ENCODE measurements at regions not wholly inside any gene's neighbourhood (a gene's known extent, or its start where the extent isn't known, plus 50 kb on each side); places are given as distances from the start of the nearest gene placed in this dataset.

DNA sequence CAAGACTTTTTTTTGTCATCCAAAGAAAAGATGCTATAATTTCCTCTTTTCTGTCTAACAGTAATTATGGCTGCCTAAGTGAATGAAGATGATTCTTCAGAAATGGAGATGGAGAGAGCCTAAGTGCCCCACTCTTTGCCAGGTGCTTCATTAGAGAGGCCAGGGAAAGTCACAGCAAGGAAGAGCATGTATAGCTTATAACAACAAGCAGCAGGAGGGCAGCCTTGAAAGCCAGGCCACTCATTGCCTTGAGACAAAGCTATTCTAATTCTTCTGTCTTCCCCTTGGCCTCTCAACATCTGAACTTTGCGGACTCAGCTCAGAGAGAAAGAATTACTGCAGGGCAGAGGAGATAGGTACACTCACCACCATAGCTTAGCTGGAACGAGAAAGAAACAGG, 112.0 kb upstream of the ZNF366 start:
- no peak overlapping the region for H3K27ac Mint-ChIP-seq
- no peak overlapping the region for H4K91ac ChIP-seq (ENCODE audit: insufficient read length, low read depth, low read length)
- no peaks in the 10 kb centered on the region for H3K9me3 Mint-ChIP-seq
- no peaks in the 10 kb centered on the region for H3K79me2 ChIP-seq (ENCODE audit: insufficient read depth, low read length)
- H3K56ac ChIP-seq (ENCODE audit: insufficient read length, low read depth, low read length): no peak overlapping the region
- no peak overlapping the region for H2BK5ac ChIP-seq (ENCODE audit: insufficient read length, low read length)
- WGBS (ENCODE audit: extremely low coverage, insufficient read length, low lambda C conversion rate): no CpG with 5 or more reads among the region's 2 CpGs
- peak; percentile 44 for DNase-seq
- H3K18ac ChIP-seq (ENCODE audit: insufficient read length, low read depth, low read length): no peak overlapping the region
- H3K14ac ChIP-seq (ENCODE audit: insufficient read depth, low read length): no peak overlapping the region
- H3K4ac ChIP-seq (ENCODE audit: low read depth, low read length): no peak overlapping the region
- H2BK15ac ChIP-seq (ENCODE audit: low read depth, low read length): no peak overlapping the region
- H3K4me1 ChIP-seq (ENCODE audit: insufficient read depth, low read length): peaks cover 3% of the 10 kb centered on the region; the same call in 1 of the 2 replicates
- H4K5ac ChIP-seq (ENCODE audit: insufficient read length, low read depth, low read length): no peak overlapping the region
- H3K36me3 Mint-ChIP-seq (ENCODE audit: insufficient read depth in 1 of 3, low read depth in 3 of 3): no peaks in the 10 kb centered on the region
- H3K27me3 Mint-ChIP-seq (ENCODE audit: low read depth): no peaks in the 10 kb centered on the region; the same call in 1 of the 2 replicates
- H4K8ac ChIP-seq (replicated peaks; ENCODE audit: insufficient read length, low read depth, low read length): no peak overlapping the region
- H3K27ac ChIP-seq (ENCODE audit: insufficient read length, low read depth, low read length): no peak overlapping the region
- peaks cover 18% of the 10 kb centered on the region in 2 experiments for H3K4me1 Mint-ChIP-seq
- no peak overlapping the region for H2AK5ac ChIP-seq (ENCODE audit: insufficient read length, low read length)
- TF ChIP-seq, protein P1, sequence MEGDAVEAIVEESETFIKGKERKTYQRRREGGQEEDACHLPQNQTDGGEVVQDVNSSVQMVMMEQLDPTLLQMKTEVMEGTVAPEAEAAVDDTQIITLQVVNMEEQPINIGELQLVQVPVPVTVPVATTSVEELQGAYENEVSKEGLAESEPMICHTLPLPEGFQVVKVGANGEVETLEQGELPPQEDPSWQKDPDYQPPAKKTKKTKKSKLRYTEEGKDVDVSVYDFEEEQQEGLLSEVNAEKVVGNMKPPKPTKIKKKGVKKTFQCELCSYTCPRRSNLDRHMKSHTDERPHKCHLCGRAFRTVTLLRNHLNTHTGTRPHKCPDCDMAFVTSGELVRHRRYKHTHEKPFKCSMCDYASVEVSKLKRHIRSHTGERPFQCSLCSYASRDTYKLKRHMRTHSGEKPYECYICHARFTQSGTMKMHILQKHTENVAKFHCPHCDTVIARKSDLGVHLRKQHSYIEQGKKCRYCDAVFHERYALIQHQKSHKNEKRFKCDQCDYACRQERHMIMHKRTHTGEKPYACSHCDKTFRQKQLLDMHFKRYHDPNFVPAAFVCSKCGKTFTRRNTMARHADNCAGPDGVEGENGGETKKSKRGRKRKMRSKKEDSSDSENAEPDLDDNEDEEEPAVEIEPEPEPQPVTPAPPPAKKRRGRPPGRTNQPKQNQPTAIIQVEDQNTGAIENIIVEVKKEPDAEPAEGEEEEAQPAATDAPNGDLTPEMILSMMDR (conservative IDR thresholded peaks at IDR 0.05): no peak
- H3K23ac ChIP-seq (ENCODE audit: insufficient read length, low read depth, low read length): no peak overlapping the region
- no peaks in the 10 kb centered on the region for H3K27me3 ChIP-seq (ENCODE audit: insufficient read depth, low read length)
- H3K9ac ChIP-seq (ENCODE audit: extremely low read depth, insufficient read length, low read length): no peak overlapping the region
- no peak overlapping the region for H2BK20ac ChIP-seq (ENCODE audit: low read depth, low read length, poor library complexity, severe bottlenecking)
- H2BK120ac ChIP-seq (ENCODE audit: low read depth, low read length, poor library complexity, severe bottlenecking): no peak overlapping the region
- no peak overlapping the region for H3K4me2 ChIP-seq (ENCODE audit: insufficient read depth, insufficient read length, low read length)
- no peak overlapping the region for H2AFZ ChIP-seq (ENCODE audit: low read length)
- H4K20me1 ChIP-seq (ENCODE audit: control insufficient read depth, insufficient read depth, insufficient read length): no peaks in the 10 kb centered on the region
- no peak overlapping the region for H3K4me3 Mint-ChIP-seq
- H3T11ph ChIP-seq (ENCODE audit: low read length): no peak overlapping the region
- no peak overlapping the region for H2BK12ac ChIP-seq (ENCODE audit: insufficient read length, low read depth, low read length)
- no peaks in the 10 kb centered on the region for H3K23me2 ChIP-seq (ENCODE audit: insufficient read length, low read depth, low read length, poor library complexity, severe bottlenecking)
- no peaks in the 10 kb centered on the region for H3K79me1 ChIP-seq (ENCODE audit: insufficient read depth, low read depth, low read length, poor library complexity, severe bottlenecking)
- no peaks in the 10 kb centered on the region for H3K9me3 ChIP-seq (ENCODE audit: control insufficient read depth, low read depth, low read length)

Measured in H9 (cell line).